ENCODE measurements at regions not wholly inside any gene's neighbourhood (a gene's known extent, or its start where the extent isn't known, plus 50 kb on each side); places are given as distances from the start of the nearest gene placed in this dataset.

DNA sequence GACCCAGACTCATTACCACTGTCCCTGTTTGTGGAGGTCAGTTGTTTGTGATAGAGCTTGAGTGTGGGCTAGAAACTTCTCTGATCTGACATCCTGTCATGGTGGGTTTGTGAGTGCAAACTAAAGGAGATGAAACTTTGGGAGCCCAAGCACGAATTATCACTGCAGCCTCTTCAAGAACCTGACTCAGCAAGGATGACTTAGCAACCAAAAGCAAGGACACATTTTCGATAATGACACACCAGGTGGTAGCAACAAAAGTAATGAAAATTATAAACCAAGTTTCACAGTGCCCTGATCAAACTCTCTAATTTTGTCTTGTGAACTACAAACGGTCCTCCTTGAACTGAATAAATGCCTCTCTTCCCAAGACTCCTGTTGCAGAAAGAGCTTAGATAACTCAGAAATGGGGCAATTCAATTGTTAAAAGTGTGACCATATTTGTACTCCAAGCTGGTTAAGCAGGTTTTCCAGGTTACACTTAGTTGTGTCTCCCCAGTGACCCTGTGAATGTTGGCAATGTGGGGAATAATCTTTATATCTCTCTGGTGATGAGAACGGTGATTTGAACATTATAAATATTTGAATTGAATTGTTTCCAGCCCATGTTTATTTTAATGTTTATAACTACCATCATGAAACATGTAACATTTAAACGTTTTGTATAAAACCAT lies 52.6 kb upstream of the ATP8A1 start:
- Mint-ChIP-seq H3K36me3 (no peaks in the 10 kb centered on the region), H3K27me3 (peaks cover 14% of the 10 kb centered on the region), H3K4me1 (ENCODE audit: low read depth) (no peaks in the 10 kb centered on the region), H3K27ac (no peak overlapping the region), H3K9me3 (no peaks in the 10 kb centered on the region), H3K4me3 (no peak overlapping the region)
- intact Hi-C loops (cut with micrococcal nuclease): no loop called here
- ChIA-PET POLR2A (no interaction called here), CTCF (interaction anchor here (1.7 kb wide), 1 partner anchor 141 kb away, joined by 4 read pairs; no protein-coding TSS in a partner anchor)
- DNase-seq: no peak

DNA sequence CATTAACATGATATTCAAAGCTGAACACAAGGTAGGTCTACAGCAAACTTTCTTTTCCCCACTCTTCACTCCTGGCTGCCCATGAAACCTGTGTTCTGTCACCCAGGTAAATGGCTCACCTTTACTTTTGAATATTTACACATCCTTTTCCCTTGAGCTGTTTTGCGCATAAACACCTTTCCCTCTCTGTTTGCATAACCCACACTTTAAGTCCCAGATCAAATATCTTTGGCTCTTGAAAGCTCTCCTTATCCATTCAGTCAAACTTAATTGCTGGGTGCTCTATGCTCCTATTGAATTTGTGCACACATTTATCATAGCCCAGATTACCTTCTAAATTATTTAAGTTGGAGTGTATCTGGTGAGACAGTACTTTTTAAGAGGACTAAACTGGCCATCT lies 51.7 kb upstream of the ATP8A1 start:
- intact Hi-C loops (cut with micrococcal nuclease): no loop called here
- no peak for DNase-seq
- H3K4me1 Mint-ChIP-seq (ENCODE audit: low read depth): no peaks in the 10 kb centered on the region
- no peak overlapping the region for H3K4me3 Mint-ChIP-seq
- H3K36me3 Mint-ChIP-seq: no peaks in the 10 kb centered on the region
- no peak overlapping the region for H3K27ac Mint-ChIP-seq
- H3K9me3 Mint-ChIP-seq: no peaks in the 10 kb centered on the region
- CTCF ChIA-PET: interaction anchor here (1.7 kb wide), 1 partner anchor 140 kb away, joined by 4 read pairs; no protein-coding TSS in a partner anchor
- POLR2A ChIA-PET: no interaction called here
- peaks cover 17% of the 10 kb centered on the region for H3K27me3 Mint-ChIP-seq

All from activated CD4-positive, alpha-beta memory T cell treated with anti-CD3 and anti-CD28 coated beads for 36 hours (primary cell).